HG02981 (cell line): ENCODE measurements at regions not wholly inside any gene's neighbourhood (a gene's known extent, or its start where the extent isn't known, plus 50 kb on each side); places are given as distances from the start of the nearest gene placed in this dataset.
"Not testable (repeated sequence)": the region's sequence is repeated elsewhere in the genome, so short reads cannot be mapped to it uniquely, and the experiment has no call there.

ENCODE experiments used
- ATAC-seq: cut with Tn5 transposase; IDR thresholded peaks from one replicate; pipeline ENCODE4 v1.9.1; 2021; ENCODE audit warnings: mild to moderate bottlenecking, moderate library complexity; ENCODE audit not compliant: unreplicated experiment

GRCh38 chr3:158882445-158882844, 80.6 kb downstream of the MFSD1 start:
- no peak for ATAC-seq

- no peak for ATAC-seq
Measured at GRCh38 chr3:158896729-158897128, 94.9 kb downstream of the MFSD1 start.

GRCh38 chr3:158906749-158907148, 104.9 kb downstream of the MFSD1 start:
- ATAC-seq = no peak

GRCh38 chr3:158908187-158908734, 106.4 kb downstream of the MFSD1 start:
- ATAC-seq = no peak

- no peak for ATAC-seq
Measured at GRCh38 chr3:158909870-158910269, 108.0 kb downstream of the MFSD1 start.

- ATAC-seq = no peak
Measured at GRCh38 chr3:158911586-158911985, 109.7 kb downstream of the MFSD1 start.

- no peak for ATAC-seq
Measured at GRCh38 chr3:158912188-158912587, 110.3 kb downstream of the MFSD1 start.

- ATAC-seq = no peak
Measured at GRCh38 chr3:158912621-158913020, 110.8 kb downstream of the MFSD1 start.

- no peak for ATAC-seq
Measured at GRCh38 chr3:158916111-158916510, 114.3 kb downstream of the MFSD1 start.

GRCh38 chr3:158918008-158918407, 116.2 kb downstream of the MFSD1 start:
- peak; percentile 80 for ATAC-seq

GRCh38 chr3:158918451-158918850, 116.6 kb downstream of the MFSD1 start:
- ATAC-seq = no peak

- ATAC-seq = no peak
Measured at GRCh38 chr3:158920371-158920770, 118.5 kb downstream of the MFSD1 start.

- ATAC-seq = no peak
Measured at GRCh38 chr3:158925021-158925420, 123.2 kb downstream of the MFSD1 start.

GRCh38 chr3:158925828-158926494, 124.1 kb downstream of the MFSD1 start:
- ATAC-seq = no peak

- ATAC-seq = no peak
Measured at GRCh38 chr3:158935846-158936245, 134.0 kb downstream of the MFSD1 start.

- ATAC-seq = no peak
Measured at GRCh38 chr3:158936530-158937113, 134.8 kb downstream of the MFSD1 start.

- ATAC-seq = no peak
Measured at GRCh38 chr3:158950178-158950901, 148.5 kb downstream of the MFSD1 start.

GRCh38 chr3:158953131-158953530, 151.3 kb downstream of the MFSD1 start:
- ATAC-seq = no peak

GRCh38 chr3:158954420-158954819, 152.6 kb downstream of the MFSD1 start:
- ATAC-seq = no peak

- not testable (repeated sequence) for ATAC-seq
Measured at GRCh38 chr3:158957777-158958176, 155.9 kb downstream of the MFSD1 start.

- ATAC-seq = no peak
Measured at GRCh38 chr3:158958873-158959272, 157.0 kb downstream of the MFSD1 start.

GRCh38 chr3:158961471-158961870, 159.6 kb downstream of the MFSD1 start:
- no peak for ATAC-seq
